ENCODE measurements at regions not wholly inside any gene's neighbourhood (a gene's known extent, or its start where the extent isn't known, plus 50 kb on each side); places are given as distances from the start of the nearest gene placed in this dataset.

GRCh38 chr1:157193219-157193618 is 55.0 kb upstream of the ETV3 start:
- H3K9me3 ChIP-seq, result no peaks in the 10 kb centered on the region
- intact Hi-C loops (cut with DNase I), result no loop called here
- TF ChIP-seq POLR2A (IDR thresholded peaks at IDR 0.05) (no peak), POLR2AphosphoS5 (IDR thresholded peaks at IDR 0.05) (no peak), CTCF (IDR thresholded peaks at IDR 0.05) (no peak)
- H3K4me3 ChIP-seq, result no peak overlapping the region
- no peak for DNase-seq (ENCODE audit: low spot score)
- no peaks in the 10 kb centered on the region for H3K27me3 ChIP-seq (replicated peaks; ENCODE audit: insufficient read depth)
- 21% methylated on average over 1 of the region's 1 CpG for WGBS
- no peaks in the 10 kb centered on the region for H3K4me1 ChIP-seq (replicated peaks)
- no peaks in the 10 kb centered on the region for H3K36me3 ChIP-seq
- H3K27ac ChIP-seq, result no peak overlapping the region

GRCh38 chr1:157189986-157190982 is 52.1 kb upstream of the ETV3 start:
- H3K4me3 ChIP-seq, result no peak overlapping the region
- no peaks in the 10 kb centered on the region for H3K4me1 ChIP-seq (replicated peaks)
- H3K27me3 ChIP-seq (replicated peaks; ENCODE audit: insufficient read depth), result no peaks in the 10 kb centered on the region
- no peak overlapping the region for H3K27ac ChIP-seq
- intact Hi-C loops (cut with DNase I), result no loop called here
- TF ChIP-seq POLR2A (IDR thresholded peaks at IDR 0.05) (no peak), CTCF (IDR thresholded peaks at IDR 0.05) (no peak), POLR2AphosphoS5 (IDR thresholded peaks at IDR 0.05) (no peak)
- no peaks in the 10 kb centered on the region for H3K9me3 ChIP-seq
- DNase-seq (ENCODE audit: low spot score), result no peak
- 65% methylated on average over 22 of the region's 22 CpGs for WGBS
- no peaks in the 10 kb centered on the region for H3K36me3 ChIP-seq

GRCh38 chr1:157189096-157189495 is 50.9 kb upstream of the ETV3 start:
- Histone ChIP-seq H3K27ac (no peak overlapping the region), H3K9me3 (no peaks in the 10 kb centered on the region), H3K4me3 (no peak overlapping the region), H3K27me3 (replicated peaks; ENCODE audit: insufficient read depth) (no peaks in the 10 kb centered on the region), H3K36me3 (no peaks in the 10 kb centered on the region), H3K4me1 (replicated peaks) (no peaks in the 10 kb centered on the region)
- TF ChIP-seq POLR2A (IDR thresholded peaks at IDR 0.05), result no peak
- no peak for TF ChIP-seq POLR2AphosphoS5 (IDR thresholded peaks at IDR 0.05)
- TF ChIP-seq CTCF (IDR thresholded peaks at IDR 0.05), result no peak
- intact Hi-C loops (cut with DNase I), result no loop called here
- 84% methylated on average over 4 of the region's 4 CpGs for WGBS
- DNase-seq (ENCODE audit: low spot score), result no peak

All from prostate gland (tissue), 2 donors.